Kidney (tissue), 13 donors: ENCODE measurements at regions not wholly inside any gene's neighbourhood (a gene's known extent, or its start where the extent isn't known, plus 50 kb on each side); places are given as distances from the start of the nearest gene placed in this dataset.

ENCODE experiments used
- DNase-seq, 5 donors: peaks; one replicate each; pipeline ENCODE4 v3.0.0-alpha.2; 2013 to 2020
- FAIRE-seq: peaks from 2 replicates; lab custom pipeline; 2012; peaks lifted over from hg19 to GRCh38; lab: Jason Lieb, UNC
- H3K27ac ChIP-seq, 2 donors: one replicate each; pipeline ENCODE4 v1.7.0; 2013; ENCODE audit warnings: low read depth in 2 of 2, low read length in 2 of 2, inconsistent platforms in 1 of 2
- H3K27me3 ChIP-seq: one replicate; pipeline ENCODE4 v1.7.1; 2013; ENCODE audit warnings: low read length, inconsistent platforms; ENCODE audit not compliant: control insufficient read depth, insufficient read depth
- H3K36me3 ChIP-seq, 3 donors: one replicate each; pipeline versions ENCODE4 v1.7.0 to v1.7.1; 2013; ENCODE audit warnings: low read length in 3 of 3, control low read depth in 1 of 3, inconsistent platforms in 1 of 3; ENCODE audit not compliant: insufficient read depth in 3 of 3, control insufficient read depth in 2 of 3
- H3K4me1 ChIP-seq, 3 donors: one replicate each; pipeline versions ENCODE4 v1.7.0 to v1.7.1; 2013; ENCODE audit warnings: low read length in 3 of 3, inconsistent platforms in 1 of 3, low read depth in 1 of 3; ENCODE audit not compliant: control insufficient read depth in 2 of 3, insufficient read depth in 2 of 3
- H3K4me3 ChIP-seq, 3 donors: one replicate each; pipeline versions ENCODE4 v1.7.0 to v1.8.1; 2013; ENCODE audit warnings: low read length in 3 of 3, control low read depth in 1 of 3, inconsistent platforms in 1 of 3
- H3K9ac ChIP-seq, 3 donors: one replicate each; pipeline versions ENCODE4 v1.7.0 to v1.7.1; 2013; ENCODE audit warnings: low read length in 3 of 3, control low read depth in 1 of 3, inconsistent platforms in 1 of 3
- H3K9me3 ChIP-seq, 3 donors: one replicate each; pipeline versions ENCODE4 v1.7.0 to v1.7.1; 2013; ENCODE audit warnings: low read length in 3 of 3, control low read depth in 1 of 3, inconsistent platforms in 1 of 3; ENCODE audit not compliant: control insufficient read depth in 2 of 3, insufficient read depth in 1 of 3
- CTCF ChIP-seq: IDR thresholded peaks from 3 replicates; pipeline ENCODE4 v1.5.1; 2012; ENCODE audit warnings: mild to moderate bottlenecking, moderate library complexity, borderline replicate concordance; ENCODE audit not compliant: insufficient read depth; ENCODE audit errors: extremely low read depth
- intact Hi-C: fragments of 100-400 bp; cut with DNase I; formaldehyde crosslinking; loops from one replicate; pipeline ENCODE4 v1.11.1; 2022
- donor health status: control.
- donor health status: control.
- donor health status: control.
- donor health status: control.
- donor health status: control.
- donor health status: DM: yes; HTN: yes; CAD: no.
- donor health status: Normal renal cell carcinoma (clear cell type).

DNA sequence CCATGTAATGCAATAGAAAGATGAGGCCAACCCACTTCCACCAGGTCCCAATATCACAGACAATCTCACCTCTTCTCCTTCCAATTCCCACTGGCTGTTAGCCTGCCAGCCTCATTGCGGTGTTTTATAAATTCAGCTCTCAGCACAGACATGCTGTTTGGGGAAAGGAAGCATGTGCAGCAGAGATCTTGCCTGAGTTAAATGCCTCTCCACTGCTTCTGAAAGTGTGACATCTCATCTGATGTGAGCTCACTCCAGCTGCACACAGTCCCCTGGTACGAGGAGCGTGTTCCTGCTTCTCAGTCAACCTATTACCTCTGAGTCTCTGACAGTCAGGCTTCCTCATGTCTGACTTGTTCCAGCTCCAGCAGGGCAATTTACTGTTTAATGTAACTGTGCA is 122.7 kb upstream of the GUCY1A2 start:
- Histone ChIP-seq H3K4me3 (no peak overlapping the region), H3K36me3 (no peaks in the 10 kb centered on the region), H3K27ac (no peak overlapping the region), H3K9ac (no peak overlapping the region), H3K27me3 (no peaks in the 10 kb centered on the region), H3K4me1 (no peaks in the 10 kb centered on the region), H3K9me3 (peaks cover 0 to 5% (median 0%) of the 10 kb centered on the region in 3 donors)
- intact Hi-C loops: no loop called here
- FAIRE-seq (no peak), DNase-seq (no peak)
- TF ChIP-seq CTCF: no peak

DNA sequence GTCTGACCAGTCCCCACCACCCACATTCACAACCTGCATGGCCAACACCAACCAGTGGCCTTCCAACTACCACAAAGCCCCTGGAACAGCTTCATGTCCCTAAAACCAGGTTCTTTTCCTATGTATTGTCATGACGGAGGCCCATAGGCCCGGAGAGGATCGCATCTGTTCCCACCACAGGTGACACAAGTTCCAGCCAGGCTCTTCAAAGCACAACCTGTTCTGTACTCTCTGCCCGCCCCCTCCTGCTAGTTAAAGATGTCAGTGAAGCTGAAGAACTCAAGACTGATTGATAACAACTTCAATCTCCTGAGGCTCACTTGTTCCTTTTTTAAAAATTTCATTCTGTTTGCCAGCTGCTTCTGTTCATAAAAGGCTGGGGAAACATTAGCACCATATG is 121.1 kb upstream of the GUCY1A2 start:
- DNase-seq (no peak), FAIRE-seq (no peak)
- H3K27ac ChIP-seq: no peak overlapping the region
- no peaks in the 10 kb centered on the region for H3K27me3 ChIP-seq
- no peaks in the 10 kb centered on the region for H3K36me3 ChIP-seq
- peaks cover 0 to 5% (median 0%) of the 10 kb centered on the region in 3 donors for H3K9me3 ChIP-seq
- H3K9ac ChIP-seq: no peak overlapping the region
- intact Hi-C loops: no loop called here
- no peaks in the 10 kb centered on the region for H3K4me1 ChIP-seq
- no peak for TF ChIP-seq CTCF
- H3K4me3 ChIP-seq: no peak overlapping the region

GRCh38 chr11:107136892-107137291 is 118.6 kb upstream of the GUCY1A2 start:
- no peak for DNase-seq
- Histone ChIP-seq H3K9me3 (peaks cover 0 to 5% (median 0%) of the 10 kb centered on the region in 3 donors), H3K27me3 (no peaks in the 10 kb centered on the region), H3K9ac (no peak overlapping the region), H3K4me1 (no peaks in the 10 kb centered on the region), H3K4me3 (no peak overlapping the region), H3K36me3 (no peaks in the 10 kb centered on the region), H3K27ac (no peak overlapping the region)
- TF ChIP-seq CTCF: no peak
- no peak for FAIRE-seq
- intact Hi-C loops: no loop called here

DNA sequence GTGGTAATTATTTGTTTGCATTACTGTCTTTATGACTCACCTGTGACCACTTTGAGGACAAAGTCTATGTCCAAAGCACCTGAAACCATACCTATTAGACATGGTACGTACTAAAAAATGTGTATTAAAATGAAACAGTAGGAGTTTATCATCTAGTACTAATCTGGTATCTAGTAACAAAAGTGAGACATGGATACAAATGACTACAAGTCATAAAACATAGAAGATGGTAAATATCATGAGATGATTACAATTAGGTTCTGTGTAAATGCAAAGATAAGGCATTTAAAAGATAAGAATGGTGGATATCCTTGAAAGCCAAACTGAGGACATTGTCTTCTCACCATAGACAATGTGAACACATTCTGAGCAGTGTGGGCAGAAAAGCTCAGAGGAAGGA is 113.5 kb upstream of the GUCY1A2 start:
- H3K4me1 ChIP-seq: no peaks in the 10 kb centered on the region
- no peak overlapping the region for H3K27ac ChIP-seq
- no peaks in the 10 kb centered on the region for H3K36me3 ChIP-seq
- no peak for DNase-seq
- intact Hi-C loops: no loop called here
- H3K4me3 ChIP-seq: no peak overlapping the region
- FAIRE-seq: no peak
- H3K9me3 ChIP-seq: peaks cover 0 to under 1% (median 0%) of the 10 kb centered on the region in 3 donors
- no peak overlapping the region for H3K9ac ChIP-seq
- TF ChIP-seq CTCF: no peak
- no peaks in the 10 kb centered on the region for H3K27me3 ChIP-seq
